HepG2 (cell line): ENCODE measurements at regions not wholly inside any gene's neighbourhood (a gene's known extent, or its start where the extent isn't known, plus 50 kb on each side); places are given as distances from the start of the nearest gene placed in this dataset.

Experiments used
- ATAC-seq: fragments of 200-7000 bp; cut with Tn5 transposase; 3 replicates; pipeline ENCODE4 v1.9.1; 2020; ENCODE audit warnings: mild to moderate bottlenecking, moderate library complexity
- BruUV-seq: library from RNA; stranded (reverse); fragments of 400-500 nt; replicated peaks from 2 replicates; lab custom pipeline; 2021; lab: Mats Ljungman, UMichigan
- CTCF ChIA-PET: fragments of 300-600 bp; formaldehyde crosslinking; extraction: SDS; loops from one replicate; lab custom pipeline; 2021; ENCODE audit warnings: low total read pairs, inconsistent platforms, low intra/inter-chr PET ratio; lab: Yijun Ruan, JAX
- POLR2A ChIA-PET: fragments of 350-600 bp; sonication (Branson Sonifier 250); formaldehyde crosslinking; loops from one replicate; lab custom pipeline; 2020; ENCODE audit warnings: antibody characterized with exemption, inconsistent platforms; lab: Yijun Ruan, JAX
- DNase-seq: peaks from one replicate; pipeline ENCODE4 v3.0.0-alpha.2; 2015; ENCODE audit warnings: low spot score
- FAIRE-seq: peaks from 3 replicates; lab custom pipeline; 2011; peaks lifted over from hg19 to GRCh38; lab: Jason Lieb, UNC
- H2AFZ ChIP-seq: one replicate; pipeline ENCODE4 v1.6.1; 2011; ENCODE audit warnings: low read length, inconsistent platforms
- H3K27ac ChIP-seq: fragments of 300-600 bp; 3 replicates; pipeline ENCODE4 v1.8.0; 2011; ENCODE audit warnings: mixed run types, mild to moderate bottlenecking, mixed read lengths, low read length, inconsistent platforms; ENCODE audit not compliant: insufficient read depth; ENCODE audit errors: extremely low read length
- H3K27me3 ChIP-seq, 2 experiments: fragments of 200-600 bp in 1 of 2; 2 replicates in 1 of 2; 3 replicates in 1 of 2; pipeline versions ENCODE4 v1.6.0 to v1.8.0; 2011; ENCODE audit warnings: low read length in 2 of 2, mild to moderate bottlenecking in 2 of 2, moderate library complexity in 2 of 2, inconsistent platforms in 1 of 2; ENCODE audit not compliant: insufficient read depth in 2 of 2, control insufficient read depth in 1 of 2
- H3K36me3 ChIP-seq, 2 experiments: fragments of 200-600 bp in 1 of 2; replicated peaks in 1 of 2; 2 replicates in 1 of 2; 3 replicates in 1 of 2; pipeline versions ENCODE4 v1.5.1 to v1.8.0; 2011; ENCODE audit warnings: low read length in 2 of 2, inconsistent platforms in 1 of 2; ENCODE audit not compliant: insufficient read depth in 2 of 2, control insufficient read depth in 1 of 2
- H3K4me1 ChIP-seq: 2 replicates; pipeline ENCODE4 v1.5.1; 2012; ENCODE audit warnings: low read length, inconsistent platforms; ENCODE audit not compliant: insufficient read depth
- H3K4me2 ChIP-seq: 2 replicates; pipeline ENCODE4 v1.6.0; 2011; ENCODE audit warnings: low read depth, low read length, inconsistent platforms
- H3K4me3 ChIP-seq, 3 experiments: fragments of 200-600 bp in 1 of 3; sonication (generic), shearing (Covaris generic) in 1 of 3; replicated peaks in 1 of 3; 2 replicates each; pipeline ENCODE4 v1.5.1; 2011 to 2016; ENCODE audit warnings: low read length in 3 of 3, inconsistent platforms in 2 of 3, low read depth in 2 of 3, mild to moderate bottlenecking in 2 of 3, control low read depth in 1 of 3, mixed read lengths in 1 of 3; ENCODE audit not compliant: insufficient read depth in 1 of 3
- H3K79me2 ChIP-seq: one replicate; pipeline ENCODE4 v1.6.1; 2011; ENCODE audit warnings: low read length, inconsistent platforms; ENCODE audit not compliant: insufficient read depth
- H3K9ac ChIP-seq: 2 replicates; pipeline ENCODE4 v1.6.0; 2011; ENCODE audit warnings: mild to moderate bottlenecking, low read depth, low read length, inconsistent platforms; ENCODE audit not compliant: insufficient read depth
- H3K9me3 ChIP-seq: 2 replicates; pipeline ENCODE4 v1.5.1; 2012; ENCODE audit warnings: mild to moderate bottlenecking, low read length
- H4K20me1 ChIP-seq: 2 replicates; pipeline ENCODE4 v1.6.0; 2011; ENCODE audit warnings: inconsistent platforms, mild to moderate bottlenecking, low read length, moderate library complexity; ENCODE audit not compliant: insufficient read depth
- ADNP ChIP-seq: sonication (generic); formaldehyde crosslinking; IDR thresholded peaks from 2 replicates; pipeline ENCODE4 v1.4.0; 2020; ENCODE audit warnings: missing genetic modification reagents
- BORCS8-MEF2B ChIP-seq: sonication (generic); formaldehyde crosslinking; IDR thresholded peaks from 2 replicates; pipeline ENCODE4 v1.8.0; 2022; ENCODE audit warnings: mild to moderate bottlenecking, missing genetic modification reagents
- KIAA2018 ChIP-seq: sonication (generic); formaldehyde crosslinking; IDR thresholded peaks from 2 replicates; pipeline ENCODE4 v1.5.0; 2020; ENCODE audit warnings: mild to moderate bottlenecking, missing genetic modification reagents, borderline replicate concordance
- MIER3 ChIP-seq: IDR thresholded peaks from 2 replicates; pipeline ENCODE4 v1.6.1; 2016; ENCODE audit warnings: missing compliant biosample characterization, borderline replicate concordance
- RFX5 ChIP-seq: IDR thresholded peaks from 2 replicates; pipeline ENCODE4 v1.6.1; 2011; ENCODE audit warnings: low read depth, low read length, improper control_type of control experiment
- RXRA ChIP-seq: sonication (generic); formaldehyde crosslinking; IDR thresholded peaks from 2 replicates; pipeline ENCODE4 v1.5.1; 2020; ENCODE audit warnings: missing genetic modification reagents
- THAP7 ChIP-seq: sonication (generic); formaldehyde crosslinking; IDR thresholded peaks from 2 replicates; pipeline ENCODE4 v1.8.1; 2023; ENCODE audit warnings: mild to moderate bottlenecking, missing genetic modification reagents
- ZBTB7B ChIP-seq: sonication (generic); formaldehyde crosslinking; IDR thresholded peaks from 2 replicates; pipeline ENCODE4 v1.4.0; 2020; ENCODE audit warnings: missing genetic modification reagents
- ZFP82 ChIP-seq: sonication (generic); formaldehyde crosslinking; IDR thresholded peaks from 2 replicates; pipeline ENCODE4 v1.5.1; 2020; ENCODE audit warnings: mild to moderate bottlenecking, missing genetic modification reagents, borderline replicate concordance
- ZNF256 ChIP-seq: sonication (generic); formaldehyde crosslinking; conservative IDR thresholded peaks from 2 replicates; pipeline ENCODE4 v1.4.0; 2020; ENCODE audit warnings: missing genetic modification reagents
- ZNF333 ChIP-seq: sonication (generic); formaldehyde crosslinking; IDR thresholded peaks from 2 replicates; pipeline ENCODE4 v1.4.0; 2020; ENCODE audit warnings: mild to moderate bottlenecking, missing genetic modification reagents, borderline replicate concordance
- ZNF383 ChIP-seq: sonication (generic); formaldehyde crosslinking; IDR thresholded peaks from 2 replicates; pipeline ENCODE4 v1.4.0; 2020; ENCODE audit warnings: missing genetic modification reagents, mild to moderate bottlenecking, borderline replicate concordance
- WGBS: methylation state at CpG from one replicate; pipeline ENCODE4 v1.1.6; 2017; ENCODE audit warnings: low lambda C conversion rate; 5-methylcytosine and 5-hydroxymethylcytosine counted together
- in situ Hi-C: cut with HindIII; loops from 2 replicates; pipeline ENCODE4 v1.10.0; 2017; ENCODE audit warnings: low pct_unique_long_range_greater_than_20kb; ENCODE audit not compliant: extremely low pct_ligation_motif_present
- intact Hi-C: fragments of 100-400 bp; cut with micrococcal nuclease; formaldehyde crosslinking; loops from one replicate; pipeline ENCODE4 v1.10.0; 2022; ENCODE audit not compliant: unreplicated experiment

GRCh38 chr2:58939388-58939787, 698.3 kb upstream of the FANCL start:
- in situ Hi-C loops (no loop called here), intact Hi-C loops (no loop called here)
- Histone ChIP-seq H3K4me2 (no peak overlapping the region), H3K27me3 (no peaks in the 10 kb centered on the region), H3K9ac (no peak overlapping the region), H3K27ac (no peak overlapping the region), H3K4me3 (no peak overlapping the region), H3K9me3 (peaks cover 15% of the 10 kb centered on the region; the same call in 1 of the 2 replicates), H3K4me1 (no peaks in the 10 kb centered on the region), H4K20me1 (no peaks in the 10 kb centered on the region), H3K36me3 (no peaks in the 10 kb centered on the region), H3K79me2 (no peaks in the 10 kb centered on the region), H2AFZ (no peak overlapping the region)
- BruUV-seq, result no TSS peak
- ChIA-PET POLR2A (no interaction called here), CTCF (no interaction called here)
- no peak for TF ChIP-seq BORCS8-MEF2B (CRISPR knock-in tag)
- TF ChIP-seq ZNF333 (CRISPR knock-in tag), result no peak
- no peak for TF ChIP-seq RFX5
- TF ChIP-seq ZNF256 (CRISPR knock-in tag), result no peak
- no peak for ATAC-seq
- FAIRE-seq, result no peak
- DNase-seq, result no peak

GRCh38 chr2:58938988-58939387, 697.9 kb upstream of the FANCL start:
- in situ Hi-C loops (no loop called here), intact Hi-C loops (no loop called here)
- ATAC-seq (no peak), FAIRE-seq (no peak), DNase-seq (no peak)
- BruUV-seq, result no TSS peak
- Histone ChIP-seq H3K4me1 (no peaks in the 10 kb centered on the region), H3K9ac (no peak overlapping the region), H3K36me3 (no peaks in the 10 kb centered on the region), H3K4me2 (no peak overlapping the region), H3K27ac (no peak overlapping the region), H3K27me3 (no peaks in the 10 kb centered on the region), H3K9me3 (peaks cover 15% of the 10 kb centered on the region; the same call in 1 of the 2 replicates), H2AFZ (no peak overlapping the region), H3K79me2 (no peaks in the 10 kb centered on the region), H4K20me1 (no peaks in the 10 kb centered on the region), H3K4me3 (no peak overlapping the region)
- ChIA-PET CTCF (no interaction called here), POLR2A (no interaction called here)
- WGBS, result 40% methylated on average over 1 of the region's 1 CpG
- TF ChIP-seq KIAA2018 (CRISPR knock-in tag) (no peak), ZNF383 (CRISPR knock-in tag) (no peak), RXRA (CRISPR knock-in tag) (no peak), MIER3 (CRISPR knock-in tag) (no peak), ZFP82 (no peak), THAP7 (CRISPR knock-in tag) (no peak), ZBTB7B (no peak), ADNP (CRISPR knock-in tag) (no peak)
